HCT116 (cell line): ENCODE measurements at regions not wholly inside any gene's neighbourhood (a gene's known extent, or its start where the extent isn't known, plus 50 kb on each side); places are given as distances from the start of the nearest gene placed in this dataset.

Source experiments
- CEBPB ChIP-seq: IDR thresholded peaks from 2 replicates; pipeline ENCODE4 v1.6.1; 2012; ENCODE audit warnings: low read depth
- CTCF ChIP-seq, 3 experiments: fragments of 200-600 bp in 1 of 3; sonication (generic) in 1 of 3; IDR thresholded peaks in 2 of 3; conservative IDR thresholded peaks in 1 of 3; 2 replicates each; pipeline ENCODE4 v1.5.1; 2012 to 2017; ENCODE audit warnings: low read depth in 2 of 3, low read length in 2 of 3, antibody characterized with exemption in 1 of 3, borderline replicate concordance in 1 of 3, control low read depth in 1 of 3, mild to moderate bottlenecking in 1 of 3, mixed read lengths in 1 of 3, mixed run types in 1 of 3, moderate library complexity in 1 of 3; ENCODE audit not compliant: insufficient read depth in 1 of 3
- EGR1 ChIP-seq: IDR thresholded peaks from 2 replicates; pipeline ENCODE4 v1.6.1; 2012; ENCODE audit warnings: low read depth
- EZH2 ChIP-seq: fragments of 200-600 bp; sonication (generic); IDR thresholded peaks from 2 replicates; pipeline ENCODE4 v1.6.1; 2017; ENCODE audit warnings: antibody characterized with exemption, mixed run types
- EZH2phosphoT487 ChIP-seq: fragments of 200-600 bp; IDR thresholded peaks from 2 replicates; pipeline ENCODE4 v1.6.1; 2018; ENCODE audit warnings: antibody characterized with exemption, borderline replicate concordance
- POLR2A ChIP-seq: IDR thresholded peaks from 2 replicates; pipeline ENCODE4 v1.7.0; 2011; ENCODE audit warnings: borderline replicate concordance; ENCODE audit not compliant: insufficient read depth, insufficient read length; ENCODE audit errors: extremely low read depth
- POLR2AphosphoS5 ChIP-seq: IDR thresholded peaks from 2 replicates; pipeline ENCODE4 v1.6.1; 2011; ENCODE audit warnings: mild to moderate bottlenecking, low read depth, low read length, moderate library complexity
- SRF ChIP-seq: IDR thresholded peaks from 2 replicates; pipeline ENCODE4 v1.6.1; 2012; ENCODE audit warnings: low read depth
- TF ChIP-seq, protein P1 (sequence below): IDR thresholded peaks from 2 replicates; pipeline ENCODE4 v1.6.1; 2012

DNA sequence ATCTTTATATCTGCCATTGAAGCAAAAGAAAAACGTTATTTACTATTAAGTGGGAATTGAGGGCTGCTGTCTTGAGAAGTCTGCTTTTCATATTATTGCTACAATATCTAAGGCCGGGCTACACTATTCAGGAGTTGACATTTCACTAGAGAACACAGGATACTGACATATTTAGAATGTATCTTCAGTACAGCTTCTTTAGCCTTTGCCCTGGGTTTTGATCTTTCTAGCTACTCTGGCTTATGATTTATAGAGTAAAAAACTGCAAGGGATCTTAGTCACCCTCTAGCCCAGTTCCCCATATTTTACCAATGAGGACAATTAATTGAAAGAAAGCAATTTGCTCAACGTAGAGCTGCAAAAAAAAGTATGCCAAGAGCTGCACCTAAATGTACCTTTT lies 307.4 kb upstream of the DPPA4 start:
- no peak for TF ChIP-seq POLR2AphosphoS5
- TF ChIP-seq CEBPB, result no peak
- no peak for TF ChIP-seq CTCF (IDR thresholded peaks at IDR 0.05 in 2 of 3, conservative IDR thresholded peaks at IDR 0.05 in 1 of 3; ENCODE audit: borderline replicate concordance in 1 of 3, insufficient read depth in 1 of 3, low read depth in 2 of 3, low read length in 2 of 3)
- no peak for TF ChIP-seq POLR2A
- TF ChIP-seq EZH2, result no peak
- TF ChIP-seq, protein P1, sequence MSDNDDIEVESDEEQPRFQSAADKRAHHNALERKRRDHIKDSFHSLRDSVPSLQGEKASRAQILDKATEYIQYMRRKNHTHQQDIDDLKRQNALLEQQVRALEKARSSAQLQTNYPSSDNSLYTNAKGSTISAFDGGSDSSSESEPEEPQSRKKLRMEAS, result no peak
- no peak for TF ChIP-seq EGR1
- TF ChIP-seq SRF, result no peak
- no peak for TF ChIP-seq EZH2phosphoT487
